K562 (cell line): ENCODE measurements at regions not wholly inside any gene's neighbourhood (a gene's known extent, or its start where the extent isn't known, plus 50 kb on each side); places are given as distances from the start of the nearest gene placed in this dataset.

ENCODE experiments used
- ATAC-seq: fragments of 200-7000 bp; cut with Tn5 transposase; 3 replicates; pipeline ENCODE4 v1.9.1; 2020; ENCODE audit warnings: moderate library complexity
- BruUV-seq: library from RNA; stranded (reverse); fragments of 400-500 nt; replicated peaks from 2 replicates; lab custom pipeline; 2021; lab: Mats Ljungman, UMichigan
- CTCF ChIA-PET: fragments of 300-600 bp; formaldehyde crosslinking; extraction: SDS; loops from one replicate; lab custom pipeline; 2021; ENCODE audit warnings: low intra/inter-chr PET ratio; lab: Yijun Ruan, JAX
- POLR2A ChIA-PET: fragments of 300-600, 350-650 bp; sonication (Branson Sonifier 250); formaldehyde crosslinking; extraction: SDS; loops from one replicate; lab custom pipeline; 2021; ENCODE audit warnings: antibody characterized with exemption, inconsistent platforms; lab: Yijun Ruan, JAX
- DNase-seq, 4 experiments: peaks; one replicate each; pipeline versions ENCODE4 v3.0.0 to v3.0.0-alpha.2; 2011 to 2018; ENCODE audit warnings: low spot score in 3 of 4, mixed read lengths in 3 of 4; ENCODE audit errors: extremely low read depth in 1 of 4
- FAIRE-seq: peaks from 2 replicates; lab custom pipeline; 2011; peaks lifted over from hg19 to GRCh38; lab: Jason Lieb, UNC
- H2AFZ ChIP-seq: 2 replicates; pipeline ENCODE4 v1.6.0; 2011; ENCODE audit warnings: low read depth, low read length, control low read depth, inconsistent platforms
- H3K27ac ChIP-seq: fragments of 200-600 bp; 3 replicates; pipeline ENCODE4 v1.8.0; 2011; ENCODE audit warnings: low read depth, mild to moderate bottlenecking, control low read depth, inconsistent platforms, low read length, moderate library complexity, mixed read lengths; ENCODE audit errors: extremely low read depth
- H3K27me3 ChIP-seq, 2 experiments: fragments of 300-600 bp in 1 of 2; 2 replicates in 1 of 2; 3 replicates in 1 of 2; pipeline versions ENCODE4 v1.6.0 to v1.8.0; 2011; ENCODE audit warnings: inconsistent platforms in 2 of 2, low read length in 2 of 2, mild to moderate bottlenecking in 1 of 2, mixed read lengths in 1 of 2, moderate library complexity in 1 of 2; ENCODE audit not compliant: control insufficient read depth in 2 of 2, insufficient read depth in 2 of 2
- H3K36me3 ChIP-seq: fragments of 300-600 bp; 3 replicates; pipeline ENCODE4 v1.8.0; 2011; ENCODE audit warnings: mild to moderate bottlenecking, low read length, inconsistent platforms; ENCODE audit not compliant: control insufficient read depth, insufficient read depth
- H3K4me1 ChIP-seq, 2 experiments: fragments of 200-600 bp in 1 of 2; replicated peaks in 1 of 2; 2 replicates in 1 of 2; 3 replicates in 1 of 2; pipeline versions ENCODE4 v1.5.1 to v1.8.0; 2011; ENCODE audit warnings: inconsistent platforms in 2 of 2, low read length in 2 of 2, mild to moderate bottlenecking in 1 of 2, mixed read lengths in 1 of 2, moderate library complexity in 1 of 2; ENCODE audit not compliant: control insufficient read depth in 2 of 2, insufficient read depth in 2 of 2
- H3K4me2 ChIP-seq: 2 replicates; pipeline ENCODE4 v1.6.1; 2011; ENCODE audit warnings: low read length, control low read depth, inconsistent platforms, mixed read lengths; ENCODE audit not compliant: insufficient read depth
- H3K4me3 ChIP-seq: fragments of 200-600 bp; sonication (generic), shearing (Covaris generic); 2 replicates; pipeline ENCODE4 v1.5.1; 2016; ENCODE audit warnings: control low read depth, inconsistent platforms
- H3K79me2 ChIP-seq: fragments of 200-600 bp; 3 replicates; pipeline ENCODE4 v1.8.0; 2011; ENCODE audit warnings: low read length, inconsistent platforms; ENCODE audit not compliant: control insufficient read depth, insufficient read depth
- H3K9ac ChIP-seq, 2 experiments: 2 replicates each; pipeline versions ENCODE4 v1.6.0 to v1.6.1; 2011; ENCODE audit warnings: low read depth in 2 of 2, low read length in 2 of 2, control low read depth in 1 of 2, inconsistent platforms in 1 of 2, mild to moderate bottlenecking in 1 of 2, mixed read lengths in 1 of 2; ENCODE audit not compliant: insufficient read depth in 1 of 2
- H3K9me1 ChIP-seq: one replicate; pipeline ENCODE4 v1.6.0; 2011; ENCODE audit warnings: inconsistent platforms, mild to moderate bottlenecking, low read length, moderate library complexity; ENCODE audit not compliant: control insufficient read depth, insufficient read depth
- H3K9me3 ChIP-seq: replicated peaks from 2 replicates; pipeline ENCODE4 v1.5.1; 2011; ENCODE audit warnings: low read depth, low read length, inconsistent platforms; ENCODE audit not compliant: control insufficient read depth, insufficient read depth
- H4K20me1 ChIP-seq: replicated peaks from 2 replicates; pipeline ENCODE4 v1.6.1; 2011; ENCODE audit warnings: low read length, inconsistent platforms, mixed read lengths; ENCODE audit not compliant: control insufficient read depth, insufficient read depth
- CLOCK ChIP-seq: fragments of 250-450 bp; sonication (Bioruptor Pico); IDR thresholded peaks from 2 replicates; pipeline ENCODE4 v1.4.0; 2020; ENCODE audit warnings: mild to moderate bottlenecking, moderate library complexity, borderline replicate concordance
- DACH1 ChIP-seq: fragments of 450-650 bp; IDR thresholded peaks from 2 replicates; pipeline ENCODE4 v1.6.1; 2018; ENCODE audit not compliant: partially characterized antibody
- EGR1 ChIP-seq: fragments of 450-650 bp; conservative IDR thresholded peaks from 2 replicates; pipeline ENCODE4 v1.6.1; 2017; ENCODE audit warnings: mild to moderate bottlenecking
- HCFC1 ChIP-seq: IDR thresholded peaks from 2 replicates; pipeline ENCODE4 v1.6.1; 2012; ENCODE audit warnings: low read depth, low read length, improper control_type of control experiment
- HMG20A ChIP-seq: fragments of 450-650 bp; formaldehyde crosslinking; conservative IDR thresholded peaks from 2 replicates; pipeline ENCODE4 v1.4.0; 2020; ENCODE audit warnings: mild to moderate bottlenecking, mixed read lengths
- JUNB ChIP-seq: fragments of 450-650 bp; formaldehyde crosslinking; conservative IDR thresholded peaks from 2 replicates; pipeline ENCODE4 v1.4.0; 2020; ENCODE audit warnings: mild to moderate bottlenecking
- RREB1 ChIP-seq: fragments of 250-450 bp; sonication (Bioruptor Pico); IDR thresholded peaks from 2 replicates; pipeline ENCODE4 v1.4.0; 2020
- ZNF586 ChIP-seq: fragments of 450-650 bp; formaldehyde crosslinking; conservative IDR thresholded peaks from 2 replicates; pipeline ENCODE4 v1.4.0; 2020; ENCODE audit warnings: mild to moderate bottlenecking, moderate library complexity
- ZNF77 ChIP-seq: fragments of 250-450 bp; sonication (Bioruptor Pico); IDR thresholded peaks from 2 replicates; pipeline ENCODE4 v1.5.0; 2020
- WGBS: fragments of 100-300 bp; shearing (Covaris generic); methylation state at CpG from one replicate; pipeline ENCODE4 v1.1.6; 2016; ENCODE audit warnings: low coverage, mixed read lengths; ENCODE audit not compliant: insufficient coverage; ENCODE audit errors: missing lambda C conversion rate; 5-methylcytosine and 5-hydroxymethylcytosine counted together
- in situ Hi-C: fragments of 300-500 bp; cut with MboI; formaldehyde crosslinking; loops from 4 replicates; pipeline ENCODE4 v1.15.0; 2018; ENCODE audit warnings: inconsistent platforms, mixed read lengths
- intact Hi-C: fragments of 100-400 bp; cut with micrococcal nuclease; formaldehyde crosslinking; loops from 2 replicates; pipeline ENCODE4 v1.14.2; 2022

GRCh38 chr12:70042675-70043074 is 200.6 kb upstream of the CNOT2 start:
- Histone ChIP-seq H3K4me1 (peaks cover 0 to 8% of the 10 kb centered on the region in 2 experiments; a peak in 2 of 5 replicates), H3K4me2 (no peak overlapping the region), H3K36me3 (no peaks in the 10 kb centered on the region), H2AFZ (no peak overlapping the region), H3K4me3 (no peak overlapping the region), H3K27me3 (no peaks in the 10 kb centered on the region), H3K9ac (no peak overlapping the region), H3K9me1 (no peaks in the 10 kb centered on the region), H4K20me1 (no peaks in the 10 kb centered on the region), H3K9me3 (no peaks in the 10 kb centered on the region), H3K79me2 (no peaks in the 10 kb centered on the region), H3K27ac (no peak overlapping the region)
- in situ Hi-C loops (no loop called here), intact Hi-C loops (no loop called here)
- ChIA-PET CTCF (no interaction called here), POLR2A (no interaction called here)
- ATAC-seq, result no peak
- DNase-seq, result no peak
- no TSS peak for BruUV-seq
- TF ChIP-seq HMG20A (CRISPR knock-in tag) (no peak), CLOCK (CRISPR knock-in tag) (no peak), ZNF586 (CRISPR knock-in tag) (no peak), ZNF77 (no peak), EGR1 (no peak), HCFC1 (no peak), DACH1 (no peak), RREB1 (CRISPR knock-in tag) (no peak), JUNB (CRISPR knock-in tag) (no peak)
- WGBS, result 26% methylated on average over 6 of the region's 6 CpGs
- no peak for FAIRE-seq
